Osteocyte (in vitro differentiated cells): ENCODE measurements at regions not wholly inside any gene's neighbourhood (a gene's known extent, or its start where the extent isn't known, plus 50 kb on each side); places are given as distances from the start of the nearest gene placed in this dataset.

ENCODE experiments used
- DNase-seq: peaks from one replicate; pipeline ENCODE4 v3.0.0; 2021; ENCODE audit warnings: mixed read lengths; ENCODE audit not compliant: unreplicated experiment; ENCODE audit errors: extremely low spot score
- H3K27ac Mint-ChIP-seq: one replicate; pipeline ENCODE4 v1.8.0; 2021; ENCODE audit warnings: mild to moderate bottlenecking, mixed read lengths; ENCODE audit not compliant: unreplicated experiment
- H3K27me3 Mint-ChIP-seq: one replicate; pipeline ENCODE4 v1.8.0; 2021; ENCODE audit warnings: mixed read lengths; ENCODE audit not compliant: unreplicated experiment
- H3K36me3 Mint-ChIP-seq: one replicate; pipeline ENCODE4 v1.8.0; 2021; ENCODE audit warnings: mixed read lengths; ENCODE audit not compliant: unreplicated experiment
- H3K4me1 Mint-ChIP-seq: one replicate; pipeline ENCODE4 v1.8.0; 2021; ENCODE audit warnings: mixed read lengths; ENCODE audit not compliant: unreplicated experiment
- H3K4me3 Mint-ChIP-seq: one replicate; pipeline ENCODE4 v1.8.0; 2021; ENCODE audit warnings: mild to moderate bottlenecking, moderate library complexity, mixed read lengths; ENCODE audit not compliant: unreplicated experiment
- H3K9me3 Mint-ChIP-seq: one replicate; pipeline ENCODE4 v1.8.0; 2021; ENCODE audit warnings: mixed read lengths; ENCODE audit not compliant: unreplicated experiment
- CTCF ChIP-seq: fragments of 200-600 bp; sonication (generic); IDR thresholded peaks from 2 replicates; pipeline ENCODE4 v1.5.0; 2021; ENCODE audit warnings: antibody characterized with exemption, mild to moderate bottlenecking, moderate library complexity

- H3K4me1 Mint-ChIP-seq: peaks cover 25% of the 10 kb centered on the region
Measured at GRCh38 chr14:53847057-53847456, 109.6 kb downstream of the BMP4 start.

GRCh38 chr14:53845813-53846693 is 110.6 kb downstream of the BMP4 start:
- Mint-ChIP-seq H3K27me3 (no peaks in the 10 kb centered on the region), H3K36me3 (no peaks in the 10 kb centered on the region)

More at GRCh38 chr14:53847057-53847456, 109.6 kb downstream of the BMP4 start:
- no peaks in the 10 kb centered on the region for H3K36me3 Mint-ChIP-seq
- no peaks in the 10 kb centered on the region for H3K27me3 Mint-ChIP-seq
- no peaks in the 10 kb centered on the region for H3K9me3 Mint-ChIP-seq
- no peak for DNase-seq
- H3K4me3 Mint-ChIP-seq: no peak overlapping the region
- no peak overlapping the region for H3K27ac Mint-ChIP-seq
- no peak for TF ChIP-seq CTCF

GRCh38 chr14:53842938-53843337 is 113.7 kb downstream of the BMP4 start:
- H3K4me1 Mint-ChIP-seq: peaks cover 4% of the 10 kb centered on the region
- no peaks in the 10 kb centered on the region for H3K27me3 Mint-ChIP-seq
- no peak for TF ChIP-seq CTCF
- no peak for DNase-seq
- peaks cover 8% of the 10 kb centered on the region for H3K9me3 Mint-ChIP-seq
- no peak overlapping the region for H3K4me3 Mint-ChIP-seq
- no peaks in the 10 kb centered on the region for H3K36me3 Mint-ChIP-seq
- H3K27ac Mint-ChIP-seq: no peak overlapping the region

More at GRCh38 chr14:53845813-53846693, 110.6 kb downstream of the BMP4 start:
- no peak overlapping the region for H3K4me3 Mint-ChIP-seq
- no peak for DNase-seq
- no peak overlapping the region for H3K27ac Mint-ChIP-seq
- no peak for TF ChIP-seq CTCF
- peaks cover 18% of the 10 kb centered on the region for H3K4me1 Mint-ChIP-seq
- H3K9me3 Mint-ChIP-seq: no peaks in the 10 kb centered on the region

GRCh38 chr14:53841109-53842099 is 115.2 kb downstream of the BMP4 start:
- H3K4me3 Mint-ChIP-seq: no peak overlapping the region
- H3K27ac Mint-ChIP-seq: no peak overlapping the region
- peaks cover 4% of the 10 kb centered on the region for H3K4me1 Mint-ChIP-seq

More at GRCh38 chr14:53841109-53842099, 115.2 kb downstream of the BMP4 start:
- peaks cover 8% of the 10 kb centered on the region for H3K9me3 Mint-ChIP-seq
- no peaks in the 10 kb centered on the region for H3K27me3 Mint-ChIP-seq
- H3K36me3 Mint-ChIP-seq: no peaks in the 10 kb centered on the region
- no peak for TF ChIP-seq CTCF
- no peak for DNase-seq
